Left lung (tissue), 4 donors: ENCODE measurements at regions not wholly inside any gene's neighbourhood (a gene's known extent, or its start where the extent isn't known, plus 50 kb on each side); places are given as distances from the start of the nearest gene placed in this dataset.

Source experiments
- ATAC-seq: fragments of 200-7000 bp; cut with Tn5 transposase; one replicate; pipeline ENCODE4 v1.9.1; 2020; ENCODE audit warnings: moderate library complexity
- DNase-seq, 4 donors: peaks; one replicate each; pipeline ENCODE4 v3.0.0-alpha.2; 2013 to 2020
- H3K27ac ChIP-seq, 2 donors: fragments of 200-600 bp; sonication (generic) in 1 of 2; one replicate each; pipeline versions ENCODE4 v1.5.0 to v1.8.0; 2020 to 2021
- H3K27me3 ChIP-seq, 2 donors: fragments of 200-600 bp; sonication (generic) in 1 of 2; one replicate each; pipeline versions ENCODE4 v1.5.0 to v1.8.0; 2020 to 2021
- H3K36me3 ChIP-seq, 2 donors: fragments of 200-600 bp; sonication (generic) in 1 of 2; one replicate each; pipeline versions ENCODE4 v1.5.0 to v1.8.0; 2020 to 2021
- H3K4me1 ChIP-seq, 2 donors: fragments of 200-600 bp; one replicate each; pipeline ENCODE4 v1.8.0; 2021
- H3K4me3 ChIP-seq, 2 donors: fragments of 200-600 bp; sonication (generic) in 1 of 2; one replicate each; pipeline versions ENCODE4 v1.5.0 to v1.8.0; 2020 to 2021; ENCODE audit warnings: mild to moderate bottlenecking in 1 of 2
- H3K9me3 ChIP-seq, 2 donors: fragments of 200-600 bp; sonication (generic) in 1 of 2; one replicate each; pipeline versions ENCODE4 v1.5.0 to v1.8.0; 2020 to 2021
- CTCF ChIP-seq, 2 donors: fragments of 200-600 bp; sonication (generic) in 1 of 2; IDR thresholded peaks; one replicate each; pipeline versions ENCODE4 v1.5.0 to v1.8.0; 2021; ENCODE audit warnings: antibody characterized with exemption in 2 of 2
- intact Hi-C, 2 donors: fragments of 100-400 bp; cut with DNase I; formaldehyde crosslinking; loops; one replicate each; pipeline versions ENCODE4 v1.11.2 to v1.14.2; 2022
- donor health status: DM: no; HTN: yes; CAD: no.
- donor health status: DM: no; HTN: no; CAD: no.

- intact Hi-C loops = no loop called here
- Histone ChIP-seq H3K27ac (peak overlapping the region in 1 of 2 donors; percentile 11), H3K9me3 (no peaks in the 10 kb centered on the region), H3K36me3 (no peaks in the 10 kb centered on the region), H3K27me3 (peaks cover 14 to 47% of the 10 kb centered on the region in 2 donors), H3K4me3 (no peak overlapping the region), H3K4me1 (peaks cover 6 to 8% of the 10 kb centered on the region in 2 donors)
- peak; percentile 86 for ATAC-seq
- TF ChIP-seq CTCF (IDR thresholded peaks at IDR 0.05) = no peak
- peak in 2 of 4 donors; percentile 8 to 47 for DNase-seq
These were observed 145.7 kb upstream of the GLI2 start for GRCh38 chr2:120589771-120590608.

GRCh38 chr2:120590841-120591240 is 144.8 kb upstream of the GLI2 start:
- H3K27me3 ChIP-seq = peaks cover 14 to 39% of the 10 kb centered on the region in 2 donors
- H3K36me3 ChIP-seq = no peaks in the 10 kb centered on the region
- intact Hi-C loops = no loop called here
- no peak for ATAC-seq
- peaks cover 6 to 8% of the 10 kb centered on the region in 2 donors for H3K4me1 ChIP-seq
- no peak overlapping the region for H3K27ac ChIP-seq
- no peak overlapping the region for H3K4me3 ChIP-seq
- no peaks in the 10 kb centered on the region for H3K9me3 ChIP-seq
- TF ChIP-seq CTCF (IDR thresholded peaks at IDR 0.05) = no peak
- DNase-seq = peak in 1 of 4 donors; percentile 14

GRCh38 chr2:120591572-120591971 is 144.1 kb upstream of the GLI2 start:
- H3K36me3 ChIP-seq = no peaks in the 10 kb centered on the region
- peaks cover 11 to 33% of the 10 kb centered on the region in 2 donors for H3K27me3 ChIP-seq
- TF ChIP-seq CTCF (IDR thresholded peaks at IDR 0.05) = no peak
- no peaks in the 10 kb centered on the region for H3K9me3 ChIP-seq
- no peak for ATAC-seq
- intact Hi-C loops = no loop called here
- no peak overlapping the region for H3K27ac ChIP-seq
- peak in 1 of 4 donors; percentile 76 for DNase-seq
- no peak overlapping the region for H3K4me3 ChIP-seq
- H3K4me1 ChIP-seq = peaks cover 6 to 8% of the 10 kb centered on the region in 2 donors

- peaks cover 6 to 8% of the 10 kb centered on the region in 2 donors for H3K4me1 ChIP-seq
- no peaks in the 10 kb centered on the region for H3K36me3 ChIP-seq
- TF ChIP-seq CTCF (IDR thresholded peaks at IDR 0.05) = no peak
- H3K27ac ChIP-seq = no peak overlapping the region
- H3K4me3 ChIP-seq = no peak overlapping the region
- ATAC-seq (no peak), DNase-seq (peak in 1 of 4 donors; percentile 31)
- intact Hi-C loops = no loop called here
- H3K9me3 ChIP-seq = no peaks in the 10 kb centered on the region
- H3K27me3 ChIP-seq = peaks cover 8 to 28% of the 10 kb centered on the region in 2 donors
These were observed 143.6 kb upstream of the GLI2 start for GRCh38 chr2:120592084-120592483.

- no peak overlapping the region for H3K4me3 ChIP-seq
- ATAC-seq = no peak
- TF ChIP-seq CTCF (IDR thresholded peaks at IDR 0.05) = no peak
- H3K27ac ChIP-seq = no peak overlapping the region
- H3K9me3 ChIP-seq = no peaks in the 10 kb centered on the region
- intact Hi-C loops = no loop called here
- DNase-seq = peak in 1 of 4 donors; percentile 8
- peaks cover 3 to 8% of the 10 kb centered on the region in 2 donors for H3K4me1 ChIP-seq
- no peaks in the 10 kb centered on the region for H3K36me3 ChIP-seq
- H3K27me3 ChIP-seq = peaks cover 0 to 8% of the 10 kb centered on the region in 2 donors
These were observed 141.6 kb upstream of the GLI2 start for GRCh38 chr2:120593921-120594686.
